ENCODE measurements at regions not wholly inside any gene's neighbourhood (a gene's known extent, or its start where the extent isn't known, plus 50 kb on each side); places are given as distances from the start of the nearest gene placed in this dataset.

GRCh38 chr2:42987112-42987922 is 194.9 kb upstream of the HAAO start:
- TF ChIP-seq, protein P1, sequence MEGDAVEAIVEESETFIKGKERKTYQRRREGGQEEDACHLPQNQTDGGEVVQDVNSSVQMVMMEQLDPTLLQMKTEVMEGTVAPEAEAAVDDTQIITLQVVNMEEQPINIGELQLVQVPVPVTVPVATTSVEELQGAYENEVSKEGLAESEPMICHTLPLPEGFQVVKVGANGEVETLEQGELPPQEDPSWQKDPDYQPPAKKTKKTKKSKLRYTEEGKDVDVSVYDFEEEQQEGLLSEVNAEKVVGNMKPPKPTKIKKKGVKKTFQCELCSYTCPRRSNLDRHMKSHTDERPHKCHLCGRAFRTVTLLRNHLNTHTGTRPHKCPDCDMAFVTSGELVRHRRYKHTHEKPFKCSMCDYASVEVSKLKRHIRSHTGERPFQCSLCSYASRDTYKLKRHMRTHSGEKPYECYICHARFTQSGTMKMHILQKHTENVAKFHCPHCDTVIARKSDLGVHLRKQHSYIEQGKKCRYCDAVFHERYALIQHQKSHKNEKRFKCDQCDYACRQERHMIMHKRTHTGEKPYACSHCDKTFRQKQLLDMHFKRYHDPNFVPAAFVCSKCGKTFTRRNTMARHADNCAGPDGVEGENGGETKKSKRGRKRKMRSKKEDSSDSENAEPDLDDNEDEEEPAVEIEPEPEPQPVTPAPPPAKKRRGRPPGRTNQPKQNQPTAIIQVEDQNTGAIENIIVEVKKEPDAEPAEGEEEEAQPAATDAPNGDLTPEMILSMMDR (IDR thresholded peaks at IDR 0.05; ENCODE audit: insufficient read depth, low read length), result no peak
- no peak for TF ChIP-seq GABPA (IDR thresholded peaks at IDR 0.05; ENCODE audit: low read depth)
- no peak for TF ChIP-seq POLR2AphosphoS5 (IDR thresholded peaks at IDR 0.05; ENCODE audit: low read depth)
- TF ChIP-seq, protein P2, sequence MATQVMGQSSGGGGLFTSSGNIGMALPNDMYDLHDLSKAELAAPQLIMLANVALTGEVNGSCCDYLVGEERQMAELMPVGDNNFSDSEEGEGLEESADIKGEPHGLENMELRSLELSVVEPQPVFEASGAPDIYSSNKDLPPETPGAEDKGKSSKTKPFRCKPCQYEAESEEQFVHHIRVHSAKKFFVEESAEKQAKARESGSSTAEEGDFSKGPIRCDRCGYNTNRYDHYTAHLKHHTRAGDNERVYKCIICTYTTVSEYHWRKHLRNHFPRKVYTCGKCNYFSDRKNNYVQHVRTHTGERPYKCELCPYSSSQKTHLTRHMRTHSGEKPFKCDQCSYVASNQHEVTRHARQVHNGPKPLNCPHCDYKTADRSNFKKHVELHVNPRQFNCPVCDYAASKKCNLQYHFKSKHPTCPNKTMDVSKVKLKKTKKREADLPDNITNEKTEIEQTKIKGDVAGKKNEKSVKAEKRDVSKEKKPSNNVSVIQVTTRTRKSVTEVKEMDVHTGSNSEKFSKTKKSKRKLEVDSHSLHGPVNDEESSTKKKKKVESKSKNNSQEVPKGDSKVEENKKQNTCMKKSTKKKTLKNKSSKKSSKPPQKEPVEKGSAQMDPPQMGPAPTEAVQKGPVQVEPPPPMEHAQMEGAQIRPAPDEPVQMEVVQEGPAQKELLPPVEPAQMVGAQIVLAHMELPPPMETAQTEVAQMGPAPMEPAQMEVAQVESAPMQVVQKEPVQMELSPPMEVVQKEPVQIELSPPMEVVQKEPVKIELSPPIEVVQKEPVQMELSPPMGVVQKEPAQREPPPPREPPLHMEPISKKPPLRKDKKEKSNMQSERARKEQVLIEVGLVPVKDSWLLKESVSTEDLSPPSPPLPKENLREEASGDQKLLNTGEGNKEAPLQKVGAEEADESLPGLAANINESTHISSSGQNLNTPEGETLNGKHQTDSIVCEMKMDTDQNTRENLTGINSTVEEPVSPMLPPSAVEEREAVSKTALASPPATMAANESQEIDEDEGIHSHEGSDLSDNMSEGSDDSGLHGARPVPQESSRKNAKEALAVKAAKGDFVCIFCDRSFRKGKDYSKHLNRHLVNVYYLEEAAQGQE (IDR thresholded peaks at IDR 0.05; ENCODE audit: insufficient replicate concordance, low read depth), result no peak
